BJ (cell line): ENCODE measurements at regions not wholly inside any gene's neighbourhood (a gene's known extent, or its start where the extent isn't known, plus 50 kb on each side); places are given as distances from the start of the nearest gene placed in this dataset.

Experiments used
- CTCF ChIA-PET: fragments of 350-600 bp; formaldehyde crosslinking; extraction: SDS; loops from one replicate; lab custom pipeline; 2021; ENCODE audit warnings: antibody characterized with exemption, inconsistent platforms; lab: Yijun Ruan, JAX
- POLR2A ChIA-PET: fragments of 300-600 bp; sonication (Branson Sonifier 250); formaldehyde crosslinking; extraction: SDS; loops from one replicate; lab custom pipeline; 2021; ENCODE audit warnings: antibody characterized with exemption; lab: Charles Lee
- DNase-seq: peaks from one replicate; pipeline ENCODE4 v3.0.0-alpha.2; 2011; ENCODE audit warnings: low read depth
- H3K27me3 ChIP-seq: 2 replicates; pipeline ENCODE4 v1.6.0; 2011; ENCODE audit warnings: low read length; ENCODE audit not compliant: control insufficient read depth, insufficient read depth
- H3K36me3 ChIP-seq: 2 replicates; pipeline ENCODE4 v1.5.1; 2011; ENCODE audit warnings: low read length; ENCODE audit not compliant: control insufficient read depth, insufficient read depth
- H3K4me3 ChIP-seq: 2 replicates; pipeline ENCODE4 v1.5.1; 2011; ENCODE audit warnings: low read depth, mild to moderate bottlenecking, control low read depth, low read length
- TF ChIP-seq, protein P1 (sequence below): IDR thresholded peaks from 2 replicates; pipeline ENCODE4 v1.5.1; 2011; ENCODE audit warnings: low read depth, mild to moderate bottlenecking, control low read depth, inconsistent platforms, low read length, moderate library complexity; ENCODE audit not compliant: insufficient read depth

DNA sequence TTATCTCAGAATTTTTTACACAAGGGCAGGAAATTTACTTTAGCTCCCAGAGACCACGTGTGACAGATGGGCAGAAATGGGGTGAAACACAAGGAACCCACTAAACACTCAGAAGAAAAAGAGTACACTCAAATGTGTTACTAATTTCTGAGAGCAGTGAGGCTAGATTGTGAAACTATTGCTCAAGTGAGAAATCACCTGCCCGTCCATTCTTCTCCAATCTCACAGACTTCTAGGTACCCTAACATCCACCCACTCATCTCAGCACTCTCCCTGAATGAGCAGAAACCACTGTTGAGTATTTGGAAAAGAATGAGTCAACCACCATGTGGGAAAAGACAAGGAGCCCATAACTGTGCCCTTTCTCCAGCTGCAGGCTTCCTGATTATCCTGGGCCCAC lies 293.0 kb upstream of the CDH2 start:
- ChIA-PET POLR2A (no interaction called here), CTCF (no interaction called here)
- H3K27me3 ChIP-seq: no peaks in the 10 kb centered on the region
- no peak for DNase-seq
- H3K36me3 ChIP-seq: no peaks in the 10 kb centered on the region
- TF ChIP-seq, protein P1, sequence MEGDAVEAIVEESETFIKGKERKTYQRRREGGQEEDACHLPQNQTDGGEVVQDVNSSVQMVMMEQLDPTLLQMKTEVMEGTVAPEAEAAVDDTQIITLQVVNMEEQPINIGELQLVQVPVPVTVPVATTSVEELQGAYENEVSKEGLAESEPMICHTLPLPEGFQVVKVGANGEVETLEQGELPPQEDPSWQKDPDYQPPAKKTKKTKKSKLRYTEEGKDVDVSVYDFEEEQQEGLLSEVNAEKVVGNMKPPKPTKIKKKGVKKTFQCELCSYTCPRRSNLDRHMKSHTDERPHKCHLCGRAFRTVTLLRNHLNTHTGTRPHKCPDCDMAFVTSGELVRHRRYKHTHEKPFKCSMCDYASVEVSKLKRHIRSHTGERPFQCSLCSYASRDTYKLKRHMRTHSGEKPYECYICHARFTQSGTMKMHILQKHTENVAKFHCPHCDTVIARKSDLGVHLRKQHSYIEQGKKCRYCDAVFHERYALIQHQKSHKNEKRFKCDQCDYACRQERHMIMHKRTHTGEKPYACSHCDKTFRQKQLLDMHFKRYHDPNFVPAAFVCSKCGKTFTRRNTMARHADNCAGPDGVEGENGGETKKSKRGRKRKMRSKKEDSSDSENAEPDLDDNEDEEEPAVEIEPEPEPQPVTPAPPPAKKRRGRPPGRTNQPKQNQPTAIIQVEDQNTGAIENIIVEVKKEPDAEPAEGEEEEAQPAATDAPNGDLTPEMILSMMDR: no peak
- no peak overlapping the region for H3K4me3 ChIP-seq

DNA sequence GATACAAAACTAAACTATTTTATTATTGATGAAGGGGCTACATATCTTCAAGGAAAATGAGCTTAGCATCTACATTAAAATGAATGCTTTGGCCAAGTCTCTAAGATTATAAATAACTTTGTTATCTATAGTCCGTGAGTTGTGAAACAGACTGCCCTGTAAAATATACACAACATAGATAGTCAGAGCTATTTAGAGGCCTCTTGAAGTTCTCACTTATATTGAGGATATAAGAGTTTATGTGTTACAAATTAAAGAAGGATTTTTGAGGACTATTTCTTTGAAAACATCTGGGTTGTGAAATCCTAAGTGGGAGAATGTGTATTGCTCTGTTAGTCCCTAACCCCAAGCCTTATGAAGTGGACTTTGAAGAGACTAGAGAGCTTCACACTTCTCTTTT lies 292.0 kb upstream of the CDH2 start:
- POLR2A ChIA-PET: no interaction called here
- TF ChIP-seq, protein P1: no peak
- Histone ChIP-seq H3K36me3 (no peaks in the 10 kb centered on the region), H3K4me3 (no peak overlapping the region), H3K27me3 (no peaks in the 10 kb centered on the region)
- DNase-seq: no peak
- CTCF ChIA-PET: no interaction called here

DNA sequence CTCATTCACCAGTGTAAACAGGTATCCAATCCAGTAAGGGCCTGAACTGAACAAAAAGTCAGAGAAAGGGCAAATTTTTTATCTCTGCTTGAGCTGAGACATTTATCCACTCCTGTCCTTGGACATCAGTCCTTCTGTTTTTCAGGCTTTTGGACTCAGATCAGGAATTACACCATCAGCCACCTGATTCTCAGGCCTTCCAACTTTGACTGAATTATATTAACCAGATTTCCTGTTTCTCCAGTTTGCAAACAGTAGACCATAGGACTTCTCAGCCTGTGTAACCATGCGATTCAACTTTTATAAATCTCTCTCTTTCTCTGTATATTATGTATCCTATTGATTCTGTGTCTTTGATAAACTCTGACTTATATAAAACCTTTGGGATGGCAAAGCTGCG lies 289.3 kb upstream of the CDH2 start:
- Histone ChIP-seq H3K27me3 (no peaks in the 10 kb centered on the region), H3K36me3 (no peaks in the 10 kb centered on the region), H3K4me3 (no peak overlapping the region)
- ChIA-PET CTCF (interaction anchor here (0.6 kb wide), 1 partner anchor 736 kb away, joined by 3 read pairs; no protein-coding TSS in a partner anchor), POLR2A (no interaction called here)
- DNase-seq: no peak
- TF ChIP-seq, protein P1: no peak

DNA sequence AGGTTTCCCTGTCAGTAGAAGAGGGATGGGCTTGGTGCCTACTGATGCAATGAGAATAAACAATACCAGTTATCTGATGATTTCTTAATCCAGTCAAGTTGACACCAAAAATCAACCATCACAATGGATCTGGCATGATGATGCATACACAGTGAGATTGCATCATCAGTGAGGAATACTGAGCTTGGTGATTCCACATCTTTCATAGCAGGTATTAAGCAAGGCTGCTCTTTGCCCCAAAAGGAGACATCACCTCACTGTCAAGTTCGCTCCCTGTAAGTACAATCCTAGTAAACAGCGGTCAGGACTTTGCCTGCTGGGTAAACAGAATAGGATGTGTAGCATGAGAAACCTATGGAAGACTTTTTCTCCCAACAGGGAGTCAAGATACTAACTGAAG lies 282.7 kb upstream of the CDH2 start:
- no peak for DNase-seq
- Histone ChIP-seq H3K27me3 (no peaks in the 10 kb centered on the region), H3K4me3 (no peak overlapping the region), H3K36me3 (no peaks in the 10 kb centered on the region)
- TF ChIP-seq, protein P1: no peak
- POLR2A ChIA-PET: no interaction called here
- CTCF ChIA-PET: no interaction called here

DNA sequence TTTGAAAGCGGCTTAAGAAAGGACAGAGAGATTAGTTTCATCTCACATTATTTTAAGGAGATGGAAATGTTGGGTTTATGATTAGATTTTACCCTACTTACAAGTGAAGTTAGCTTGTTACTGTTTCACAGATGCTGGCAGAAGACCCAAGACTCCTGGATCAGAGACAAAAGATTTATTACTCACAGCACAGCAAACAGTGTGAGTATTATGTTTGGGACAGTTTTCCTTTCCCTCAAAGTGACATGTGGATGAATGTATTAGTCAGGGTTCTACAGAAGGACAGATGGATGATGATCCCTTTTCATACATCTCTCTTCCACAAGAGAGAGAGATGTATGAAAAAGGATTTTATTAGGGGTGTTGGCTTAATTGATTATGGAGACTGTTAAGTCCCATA lies 281.8 kb upstream of the CDH2 start:
- Histone ChIP-seq H3K4me3 (no peak overlapping the region), H3K36me3 (no peaks in the 10 kb centered on the region), H3K27me3 (no peaks in the 10 kb centered on the region)
- DNase-seq: no peak
- CTCF ChIA-PET: interaction anchor here (1.7 kb wide), 1 partner anchor 22 kb away, joined by 3 read pairs; no protein-coding TSS in a partner anchor
- POLR2A ChIA-PET: no interaction called here
- TF ChIP-seq, protein P1: no peak
